SK-N-MC (cell line): ENCODE measurements at regions not wholly inside any gene's neighbourhood (a gene's known extent, or its start where the extent isn't known, plus 50 kb on each side); places are given as distances from the start of the nearest gene placed in this dataset.

Experiments
- EZH2 ChIP-seq: fragments of 200-600 bp; sonication (generic); IDR thresholded peaks from one replicate; pipeline ENCODE4 v1.6.1; 2017; ENCODE audit warnings: antibody characterized with exemption
- FOXP2 ChIP-seq: optimal IDR thresholded peaks from 2 replicates; pipeline ENCODE3; 2011; ENCODE audit warnings: mild to moderate bottlenecking, moderate library complexity; ENCODE audit not compliant: insufficient read depth; ENCODE audit errors: extremely low read length, control extremely low read depth
- POLR2AphosphoS5 ChIP-seq: IDR thresholded peaks from 2 replicates; pipeline ENCODE4 v1.6.1; 2012; ENCODE audit warnings: mild to moderate bottlenecking, low read depth, low read length, borderline replicate concordance

- no peak for TF ChIP-seq POLR2AphosphoS5
- TF ChIP-seq EZH2, result no peak
- TF ChIP-seq FOXP2, result no peak
Observed at GRCh38 chr6:19181211-19181610, 656.0 kb upstream of the ID4 start.
